Body of pancreas (tissue), 4 donors: ENCODE measurements at regions not wholly inside any gene's neighbourhood (a gene's known extent, or its start where the extent isn't known, plus 50 kb on each side); places are given as distances from the start of the nearest gene placed in this dataset.

Experiments used
- CTCF ChIP-seq, 7 experiments: fragments of 450-650 bp in 4 of 7; fragments of 200-600 bp in 3 of 7; sonication (generic) in 3 of 7; IDR thresholded peaks; one replicate each; pipeline ENCODE4 v1.5.1; 2016 to 2019; ENCODE audit warnings: antibody characterized with exemption in 7 of 7
- POLR2A ChIP-seq, 3 donors: fragments of 450-650 bp; IDR thresholded peaks; one replicate each; pipeline ENCODE4 v1.6.1; 2016; ENCODE audit warnings: antibody characterized with exemption in 3 of 3, mild to moderate bottlenecking in 2 of 3

GRCh38 chr10:120643351-120643750 lies 186.3 kb downstream of the PLPP4 start:
- TF ChIP-seq CTCF (IDR thresholded peaks at IDR 0.05): no peak
- TF ChIP-seq POLR2A (IDR thresholded peaks at IDR 0.05): no peak
